ENCODE measurements at regions not wholly inside any gene's neighbourhood (a gene's known extent, or its start where the extent isn't known, plus 50 kb on each side); places are given as distances from the start of the nearest gene placed in this dataset.

DNA sequence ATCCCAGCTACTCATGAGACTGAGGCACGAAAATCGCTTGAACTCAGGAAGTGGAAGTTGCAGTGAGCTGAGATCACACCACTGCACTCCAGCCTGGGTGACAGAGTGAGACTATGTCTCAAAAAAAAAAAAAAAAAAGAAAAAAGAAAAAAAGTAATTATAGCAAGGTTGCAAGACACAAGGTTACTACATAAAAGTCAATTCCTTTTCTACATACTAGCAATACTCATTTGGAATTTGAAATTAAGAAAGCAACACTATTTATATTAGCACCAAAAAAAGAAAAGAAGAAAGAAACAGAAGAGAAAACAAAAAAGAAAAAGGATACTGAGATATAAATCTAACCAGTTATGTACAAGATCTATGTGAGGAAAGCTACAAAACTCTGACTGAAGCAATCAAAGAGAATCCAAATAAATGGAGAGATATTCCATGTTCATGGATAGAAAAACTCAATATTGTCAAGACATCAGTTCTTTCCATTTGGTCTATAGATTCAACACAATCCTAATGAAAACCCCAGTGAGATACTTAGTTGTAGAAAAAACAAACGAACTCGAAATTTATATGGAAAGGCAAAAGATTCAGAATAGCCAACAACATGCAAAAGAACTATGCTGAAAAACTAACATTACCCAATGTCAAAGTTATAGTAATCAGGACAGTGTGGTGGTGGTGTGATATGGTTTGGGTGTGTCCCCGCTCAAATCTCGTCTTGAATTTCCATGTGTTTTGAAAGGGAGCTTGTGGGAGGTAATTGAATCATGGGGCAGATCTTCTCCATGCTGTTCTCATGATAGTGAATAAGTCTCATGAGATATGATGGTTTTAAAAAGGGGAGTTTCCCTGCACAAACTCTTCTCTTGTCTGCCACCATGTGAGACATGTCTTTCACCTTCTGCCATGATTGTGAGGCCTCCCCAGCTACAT, 73.3 kb downstream of the GPX5 start:
- peaks cover 0 to 3% of the 10 kb centered on the region in 2 donors for H3K27me3 ChIP-seq (ENCODE audit: control insufficient read depth in 1 of 2, insufficient read depth in 2 of 2, low read length in 2 of 2)
- no peak overlapping the region for H3K4me3 ChIP-seq (ENCODE audit: low read depth in 1 of 2, low read length in 2 of 2)

DNA sequence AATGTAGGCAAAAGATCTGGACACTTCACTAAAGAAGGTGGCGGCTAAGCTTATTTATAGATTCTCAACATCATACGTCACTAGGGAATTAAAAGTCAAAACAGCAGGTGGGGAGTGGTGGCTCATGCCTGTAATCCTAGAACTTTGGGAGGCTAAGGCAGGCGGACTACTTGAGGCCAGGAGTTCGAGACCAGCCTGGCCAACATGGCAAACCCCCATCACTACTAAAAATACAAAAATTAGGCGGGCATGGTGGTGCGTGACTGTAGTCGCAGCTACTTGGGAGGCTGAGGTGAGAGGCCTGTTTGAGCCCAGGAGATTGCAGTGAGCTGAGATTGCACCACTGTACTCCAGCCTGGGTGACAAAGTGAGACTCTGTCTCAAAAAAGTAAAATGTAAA, 74.6 kb downstream of the GPX5 start:
- Histone ChIP-seq H3K9me3 (ENCODE audit: control insufficient read depth in 2 of 2, insufficient read depth in 1 of 2, low read depth in 1 of 2, low read length in 1 of 2) (no peaks in the 10 kb centered on the region), H3K27me3 (ENCODE audit: control insufficient read depth in 1 of 2, insufficient read depth in 2 of 2, low read length in 2 of 2) (peaks cover 0 to 3% of the 10 kb centered on the region in 2 donors), H3K27ac (ENCODE audit: low read depth in 2 of 2, low read length in 1 of 2) (no peak overlapping the region), H3K36me3 (ENCODE audit: control insufficient read depth in 2 of 2, insufficient read depth in 2 of 2, low read length in 1 of 2) (no peaks in the 10 kb centered on the region), H3K4me1 (ENCODE audit: control insufficient read depth in 2 of 2, insufficient read depth in 2 of 2, low read length in 1 of 2) (no peaks in the 10 kb centered on the region), H3K4me3 (ENCODE audit: low read depth in 1 of 2, low read length in 2 of 2) (no peak overlapping the region)
- WGBS, 2 donors: 86 to 87% methylated on average over 7 of the region's 7 CpGs

More for the DNA sequence above, 73.3 kb downstream of the GPX5 start:
- no peaks in the 10 kb centered on the region for H3K36me3 ChIP-seq (ENCODE audit: control insufficient read depth in 2 of 2, insufficient read depth in 2 of 2, low read length in 1 of 2)
- no peaks in the 10 kb centered on the region for H3K4me1 ChIP-seq (ENCODE audit: control insufficient read depth in 2 of 2, insufficient read depth in 2 of 2, low read length in 1 of 2)
- WGBS, 2 donors: 76 to 80% methylated on average over 6 of the region's 6 CpGs
- no peaks in the 10 kb centered on the region for H3K9me3 ChIP-seq (ENCODE audit: control insufficient read depth in 2 of 2, insufficient read depth in 1 of 2, low read depth in 1 of 2, low read length in 1 of 2)
- H3K27ac ChIP-seq (ENCODE audit: low read depth in 2 of 2, low read length in 1 of 2): no peak overlapping the region

DNA sequence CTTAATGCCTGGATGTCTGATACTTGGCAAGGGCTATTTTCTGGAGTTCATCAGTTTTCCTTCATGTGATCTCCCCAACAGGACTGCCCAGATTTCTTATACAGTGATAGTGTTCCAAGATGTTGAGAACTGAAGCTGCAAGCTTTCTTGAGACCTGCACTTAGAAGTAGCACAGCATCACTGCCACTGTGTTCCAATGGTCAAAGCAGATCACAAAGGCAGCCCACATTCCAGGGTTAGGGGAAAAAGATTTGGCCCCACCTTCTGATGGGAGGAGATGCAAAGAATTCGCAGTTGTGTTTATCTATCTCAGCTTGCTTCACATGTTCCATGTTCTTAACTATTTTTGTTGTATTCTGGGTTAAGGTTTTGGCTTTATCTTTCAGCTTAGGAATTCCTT, 78.2 kb downstream of the GPX5 start:
- Histone ChIP-seq H3K4me1 (ENCODE audit: control insufficient read depth in 2 of 2, insufficient read depth in 2 of 2, low read length in 1 of 2) (no peaks in the 10 kb centered on the region), H3K36me3 (ENCODE audit: control insufficient read depth in 2 of 2, insufficient read depth in 2 of 2, low read length in 1 of 2) (no peaks in the 10 kb centered on the region), H3K9me3 (ENCODE audit: control insufficient read depth in 2 of 2, insufficient read depth in 1 of 2, low read depth in 1 of 2, low read length in 1 of 2) (peaks cover 0 to 3% of the 10 kb centered on the region in 2 donors), H3K4me3 (ENCODE audit: low read depth in 1 of 2, low read length in 2 of 2) (no peak overlapping the region), H3K27me3 (ENCODE audit: control insufficient read depth in 1 of 2, insufficient read depth in 2 of 2, low read length in 2 of 2) (no peaks in the 10 kb centered on the region), H3K27ac (ENCODE audit: low read depth in 2 of 2, low read length in 1 of 2) (no peak overlapping the region)
- WGBS, 2 donors: 16 to 28% methylated on average over 1 of the region's 1 CpG

DNA sequence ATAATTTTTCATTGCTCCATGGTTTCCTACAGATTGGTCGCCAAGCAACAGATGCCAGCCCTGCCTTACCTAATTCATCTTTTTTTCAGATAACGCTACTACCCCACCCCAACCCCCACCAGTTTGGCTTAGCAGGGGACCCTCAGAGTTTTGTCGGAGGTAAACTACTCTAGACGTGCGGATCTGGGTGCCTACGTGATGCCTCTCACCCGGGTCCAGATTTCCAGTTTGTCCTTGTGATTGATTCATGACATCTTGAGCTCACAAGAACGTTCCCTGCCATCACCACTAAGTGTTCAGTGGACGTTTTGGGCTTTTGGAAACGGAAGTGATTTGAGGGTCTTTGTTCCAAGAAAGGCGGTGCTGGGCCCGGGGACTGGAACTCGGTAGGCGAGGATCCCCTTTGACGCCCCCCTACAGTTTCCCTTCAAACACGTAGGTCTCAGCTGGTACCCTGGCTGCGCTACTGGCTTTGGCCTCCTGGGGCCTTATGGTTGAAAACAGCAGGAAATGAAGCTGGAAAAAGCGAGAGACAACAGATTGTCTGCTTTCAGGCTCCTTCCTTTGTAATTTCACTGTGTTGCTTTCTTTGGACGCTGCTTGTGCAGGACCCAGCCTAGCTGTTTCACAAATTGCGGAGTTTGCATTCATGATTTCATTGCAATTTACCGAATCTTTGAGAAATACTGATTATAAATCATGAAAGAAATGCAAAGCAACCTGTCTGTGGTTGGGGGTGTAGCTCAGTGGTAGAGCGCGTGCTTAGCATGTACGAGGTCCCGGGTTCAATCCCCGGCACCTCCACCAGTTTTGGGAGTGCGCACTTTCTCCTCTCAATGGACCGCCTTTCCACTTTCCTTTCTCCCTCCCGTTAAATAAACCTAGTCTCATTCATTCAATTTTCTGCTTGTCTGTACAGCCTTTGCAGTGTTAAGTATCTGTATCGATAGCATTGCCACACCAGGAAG, 81.0 kb downstream of the GPX5 start:
- no peak overlapping the region for H3K27ac ChIP-seq (ENCODE audit: low read depth in 2 of 2, low read length in 1 of 2)
- peak overlapping the region in 1 of 2 donors; percentile 5 for H3K4me3 ChIP-seq (ENCODE audit: low read depth in 1 of 2, low read length in 2 of 2)
- H3K27me3 ChIP-seq (ENCODE audit: control insufficient read depth in 1 of 2, insufficient read depth in 2 of 2, low read length in 2 of 2): no peaks in the 10 kb centered on the region
- no peaks in the 10 kb centered on the region for H3K36me3 ChIP-seq (ENCODE audit: control insufficient read depth in 2 of 2, insufficient read depth in 2 of 2, low read length in 1 of 2)
- no peaks in the 10 kb centered on the region for H3K4me1 ChIP-seq (ENCODE audit: control insufficient read depth in 2 of 2, insufficient read depth in 2 of 2, low read length in 1 of 2)
- peaks cover 0 to 3% of the 10 kb centered on the region in 2 donors for H3K9me3 ChIP-seq (ENCODE audit: control insufficient read depth in 2 of 2, insufficient read depth in 1 of 2, low read depth in 1 of 2, low read length in 1 of 2)
- WGBS, 2 donors: 6 to 7% methylated on average over 30 of the region's 30 CpGs

DNA sequence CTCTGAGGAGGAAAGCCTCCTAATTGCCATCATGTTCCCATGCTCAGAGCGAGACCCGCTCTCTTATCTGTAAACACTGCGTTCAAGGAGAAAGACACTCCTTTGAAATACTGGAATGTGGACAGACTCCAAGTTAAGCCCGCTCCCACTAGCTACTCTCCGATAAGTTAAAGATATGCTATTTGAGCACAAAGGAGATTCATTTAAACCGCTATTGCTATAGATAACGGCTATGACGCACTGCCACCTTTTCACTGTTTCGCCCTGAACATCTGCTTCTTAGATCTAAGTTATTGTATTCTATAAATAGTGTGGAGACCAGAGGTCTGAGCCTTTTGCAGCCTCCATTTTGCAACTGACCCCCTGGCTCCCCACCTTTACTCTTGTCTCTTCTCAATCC, 82.3 kb downstream of the GPX5 start:
- H3K4me3 ChIP-seq (ENCODE audit: low read depth in 1 of 2, low read length in 2 of 2): no peak overlapping the region
- H3K9me3 ChIP-seq (ENCODE audit: control insufficient read depth in 2 of 2, insufficient read depth in 1 of 2, low read depth in 1 of 2, low read length in 1 of 2): peaks cover 0 to 3% of the 10 kb centered on the region in 2 donors
- no peaks in the 10 kb centered on the region for H3K27me3 ChIP-seq (ENCODE audit: control insufficient read depth in 1 of 2, insufficient read depth in 2 of 2, low read length in 2 of 2)
- 45 to 46% methylated on average over 9 of the region's 9 CpGs for WGBS, 2 donors
- no peak overlapping the region for H3K27ac ChIP-seq (ENCODE audit: low read depth in 2 of 2, low read length in 1 of 2)
- H3K4me1 ChIP-seq (ENCODE audit: control insufficient read depth in 2 of 2, insufficient read depth in 2 of 2, low read length in 1 of 2): no peaks in the 10 kb centered on the region
- H3K36me3 ChIP-seq (ENCODE audit: control insufficient read depth in 2 of 2, insufficient read depth in 2 of 2, low read length in 1 of 2): no peaks in the 10 kb centered on the region

GRCh38 chr6:28609672-28610071, 84.0 kb downstream of the GPX5 start:
- Histone ChIP-seq H3K27ac (ENCODE audit: low read depth in 2 of 2, low read length in 1 of 2) (no peak overlapping the region), H3K9me3 (ENCODE audit: control insufficient read depth in 2 of 2, insufficient read depth in 1 of 2, low read depth in 1 of 2, low read length in 1 of 2) (peaks cover 0 to 3% of the 10 kb centered on the region in 2 donors), H3K36me3 (ENCODE audit: control insufficient read depth in 2 of 2, insufficient read depth in 2 of 2, low read length in 1 of 2) (no peaks in the 10 kb centered on the region), H3K4me1 (ENCODE audit: control insufficient read depth in 2 of 2, insufficient read depth in 2 of 2, low read length in 1 of 2) (no peaks in the 10 kb centered on the region), H3K4me3 (ENCODE audit: low read depth in 1 of 2, low read length in 2 of 2) (no peak overlapping the region), H3K27me3 (ENCODE audit: control insufficient read depth in 1 of 2, insufficient read depth in 2 of 2, low read length in 2 of 2) (no peaks in the 10 kb centered on the region)
- 92 to 97% methylated on average over 3 of the region's 3 CpGs for WGBS, 2 donors

- WGBS, 2 donors: 84 to 89% methylated on average over 7 of the region's 7 CpGs
- Histone ChIP-seq H3K9me3 (ENCODE audit: control insufficient read depth in 2 of 2, insufficient read depth in 1 of 2, low read depth in 1 of 2, low read length in 1 of 2) (peaks cover 0 to 7% of the 10 kb centered on the region in 2 donors), H3K4me3 (ENCODE audit: low read depth in 1 of 2, low read length in 2 of 2) (no peak overlapping the region), H3K27ac (ENCODE audit: low read depth in 2 of 2, low read length in 1 of 2) (no peak overlapping the region), H3K36me3 (ENCODE audit: control insufficient read depth in 2 of 2, insufficient read depth in 2 of 2, low read length in 1 of 2) (no peaks in the 10 kb centered on the region), H3K27me3 (ENCODE audit: control insufficient read depth in 1 of 2, insufficient read depth in 2 of 2, low read length in 2 of 2) (peaks cover 0 to 2% of the 10 kb centered on the region in 2 donors), H3K4me1 (ENCODE audit: control insufficient read depth in 2 of 2, insufficient read depth in 2 of 2, low read length in 1 of 2) (no peaks in the 10 kb centered on the region)
These were observed 89.9 kb downstream of the GPX5 start for GRCh38 chr6:28615616-28615954.

- Histone ChIP-seq H3K36me3 (ENCODE audit: control insufficient read depth in 2 of 2, insufficient read depth in 2 of 2, low read length in 1 of 2) (no peaks in the 10 kb centered on the region), H3K4me1 (ENCODE audit: control insufficient read depth in 2 of 2, insufficient read depth in 2 of 2, low read length in 1 of 2) (no peaks in the 10 kb centered on the region), H3K9me3 (ENCODE audit: control insufficient read depth in 2 of 2, insufficient read depth in 1 of 2, low read depth in 1 of 2, low read length in 1 of 2) (peaks cover 0 to 7% of the 10 kb centered on the region in 2 donors), H3K27ac (ENCODE audit: low read depth in 2 of 2, low read length in 1 of 2) (no peak overlapping the region), H3K4me3 (ENCODE audit: low read depth in 1 of 2, low read length in 2 of 2) (no peak overlapping the region), H3K27me3 (ENCODE audit: control insufficient read depth in 1 of 2, insufficient read depth in 2 of 2, low read length in 2 of 2) (peaks cover 0 to 2% of the 10 kb centered on the region in 2 donors)
- WGBS, 2 donors: 33 to 35% methylated on average over 50 to 52 of the region's 52 CpGs
These were observed 90.5 kb downstream of the GPX5 start for GRCh38 chr6:28615955-28616747.
